H1 (cell line): ENCODE measurements at regions not wholly inside any gene's neighbourhood (a gene's known extent, or its start where the extent isn't known, plus 50 kb on each side); places are given as distances from the start of the nearest gene placed in this dataset.

Experiments
- CHD2 ChIP-seq: IDR thresholded peaks from 2 replicates; pipeline ENCODE4 v1.6.1; 2012; ENCODE audit warnings: low read length, improper control_type of control experiment
- MAX ChIP-seq: IDR thresholded peaks from 2 replicates; pipeline ENCODE4 v1.6.1; 2012; ENCODE audit warnings: inconsistent platforms
- RBBP5 ChIP-seq: IDR thresholded peaks from 2 replicates; pipeline ENCODE4 v1.7.1; 2012; ENCODE audit warnings: low read depth, mild to moderate bottlenecking, inconsistent platforms, low read length, moderate library complexity, borderline replicate concordance
- SRF ChIP-seq: IDR thresholded peaks from 2 replicates; pipeline ENCODE4 v1.6.1; 2011; ENCODE audit warnings: mild to moderate bottlenecking, low read depth, low read length, moderate library complexity
- TAF1 ChIP-seq: IDR thresholded peaks from 2 replicates; pipeline ENCODE4 v1.6.1; 2011; ENCODE audit warnings: mild to moderate bottlenecking, low read depth, low read length
- TCF12 ChIP-seq: IDR thresholded peaks from 2 replicates; pipeline ENCODE4 v1.6.1; 2011; ENCODE audit warnings: low read depth, mild to moderate bottlenecking, low read length
- TF ChIP-seq, protein P1 (sequence below): IDR thresholded peaks from 2 replicates; pipeline ENCODE4 v1.6.1; 2012; ENCODE audit warnings: inconsistent platforms
- TF ChIP-seq, protein P2 (sequence below): IDR thresholded peaks from 2 replicates; pipeline ENCODE4 v1.6.1; 2012; ENCODE audit warnings: low read length, inconsistent platforms

- TF ChIP-seq MAX (peak; percentile 58), CHD2 (no peak), TAF1 (no peak), TCF12 (no peak), SRF (no peak), RBBP5 (no peak)
- TF ChIP-seq, protein P1, sequence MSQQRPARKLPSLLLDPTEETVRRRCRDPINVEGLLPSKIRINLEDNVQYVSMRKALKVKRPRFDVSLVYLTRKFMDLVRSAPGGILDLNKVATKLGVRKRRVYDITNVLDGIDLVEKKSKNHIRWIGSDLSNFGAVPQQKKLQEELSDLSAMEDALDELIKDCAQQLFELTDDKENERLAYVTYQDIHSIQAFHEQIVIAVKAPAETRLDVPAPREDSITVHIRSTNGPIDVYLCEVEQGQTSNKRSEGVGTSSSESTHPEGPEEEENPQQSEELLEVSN, result peak; percentile 67
- TF ChIP-seq, protein P2, sequence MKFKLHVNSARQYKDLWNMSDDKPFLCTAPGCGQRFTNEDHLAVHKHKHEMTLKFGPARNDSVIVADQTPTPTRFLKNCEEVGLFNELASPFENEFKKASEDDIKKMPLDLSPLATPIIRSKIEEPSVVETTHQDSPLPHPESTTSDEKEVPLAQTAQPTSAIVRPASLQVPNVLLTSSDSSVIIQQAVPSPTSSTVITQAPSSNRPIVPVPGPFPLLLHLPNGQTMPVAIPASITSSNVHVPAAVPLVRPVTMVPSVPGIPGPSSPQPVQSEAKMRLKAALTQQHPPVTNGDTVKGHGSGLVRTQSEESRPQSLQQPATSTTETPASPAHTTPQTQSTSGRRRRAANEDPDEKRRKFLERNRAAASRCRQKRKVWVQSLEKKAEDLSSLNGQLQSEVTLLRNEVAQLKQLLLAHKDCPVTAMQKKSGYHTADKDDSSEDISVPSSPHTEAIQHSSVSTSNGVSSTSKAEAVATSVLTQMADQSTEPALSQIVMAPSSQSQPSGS, result no peak
These were observed 417.5 kb upstream of the C2CD4B start (continued) for GRCh38 chr15:62582580-62582979.
